ENCODE measurements at regions not wholly inside any gene's neighbourhood (a gene's known extent, or its start where the extent isn't known, plus 50 kb on each side); places are given as distances from the start of the nearest gene placed in this dataset.

GRCh38 chr2:7417845-7418742 lies 500.9 kb downstream of the RNF144A start:
- H3F3A ChIP-seq (ENCODE audit: insufficient read depth, low read length), result no peaks in the 10 kb centered on the region
- no peaks in the 10 kb centered on the region for H3K9me2 ChIP-seq (replicated peaks; ENCODE audit: insufficient read depth, low read length)
- H3K27me3 ChIP-seq (replicated peaks; ENCODE audit: insufficient read depth, low read length), result no peaks in the 10 kb centered on the region
- H3K79me2 ChIP-seq (ENCODE audit: low read length), result no peaks in the 10 kb centered on the region
- H3K9ac ChIP-seq (ENCODE audit: low read length), result no peak overlapping the region
- H3K9me3 ChIP-seq (replicated peaks; ENCODE audit: insufficient read depth, low read length), result no peaks in the 10 kb centered on the region
- no peak overlapping the region for H2AFZ ChIP-seq (ENCODE audit: low read length)
- TF ChIP-seq EZH2phosphoT487 (IDR thresholded peaks at IDR 0.05; ENCODE audit: low read length), result no peak
- TF ChIP-seq EZH2 (optimal IDR thresholded peaks at IDR 0.05; ENCODE audit: low read depth, low read length), result no peak
- TF ChIP-seq CTCF (IDR thresholded peaks at IDR 0.05; ENCODE audit: low read length), result no peak
- no peaks in the 10 kb centered on the region for H3K4me1 ChIP-seq (ENCODE audit: low read length)
- no peak overlapping the region for H3K4me3 ChIP-seq (ENCODE audit: low read length)
- H3K36me3 ChIP-seq (replicated peaks; ENCODE audit: insufficient read depth, low read length), result no peaks in the 10 kb centered on the region
- H3K27ac ChIP-seq (ENCODE audit: low read length), result no peak overlapping the region
- H4K20me1 ChIP-seq (ENCODE audit: insufficient read depth, low read length), result no peaks in the 10 kb centered on the region
- DNase-seq, result no peak
- H3K4me2 ChIP-seq (ENCODE audit: low read depth, low read length), result no peak overlapping the region

GRCh38 chr2:7419186-7419585 lies 502.0 kb downstream of the RNF144A start:
- Histone ChIP-seq H3K79me2 (ENCODE audit: low read length) (no peaks in the 10 kb centered on the region), H2AFZ (ENCODE audit: low read length) (no peak overlapping the region), H3K9me3 (replicated peaks; ENCODE audit: insufficient read depth, low read length) (no peaks in the 10 kb centered on the region), H4K20me1 (ENCODE audit: insufficient read depth, low read length) (no peaks in the 10 kb centered on the region), H3K4me3 (ENCODE audit: low read length) (no peak overlapping the region), H3K4me2 (ENCODE audit: low read depth, low read length) (no peak overlapping the region), H3K27ac (ENCODE audit: low read length) (no peak overlapping the region), H3K9ac (ENCODE audit: low read length) (no peak overlapping the region), H3F3A (ENCODE audit: insufficient read depth, low read length) (no peaks in the 10 kb centered on the region), H3K27me3 (replicated peaks; ENCODE audit: insufficient read depth, low read length) (no peaks in the 10 kb centered on the region), H3K9me2 (replicated peaks; ENCODE audit: insufficient read depth, low read length) (no peaks in the 10 kb centered on the region), H3K4me1 (ENCODE audit: low read length) (no peaks in the 10 kb centered on the region), H3K36me3 (replicated peaks; ENCODE audit: insufficient read depth, low read length) (no peaks in the 10 kb centered on the region)
- no peak for TF ChIP-seq EZH2phosphoT487 (IDR thresholded peaks at IDR 0.05; ENCODE audit: low read length)
- no peak for TF ChIP-seq EZH2 (optimal IDR thresholded peaks at IDR 0.05; ENCODE audit: low read depth, low read length)
- TF ChIP-seq CTCF (IDR thresholded peaks at IDR 0.05; ENCODE audit: low read length), result no peak
- DNase-seq, result no peak

- H3K79me2 ChIP-seq (ENCODE audit: low read length), result no peaks in the 10 kb centered on the region
- no peak overlapping the region for H3K4me3 ChIP-seq (ENCODE audit: low read length)
- no peak overlapping the region for H3K9ac ChIP-seq (ENCODE audit: low read length)
- no peak overlapping the region for H3K27ac ChIP-seq (ENCODE audit: low read length)
- no peaks in the 10 kb centered on the region for H3K36me3 ChIP-seq (replicated peaks; ENCODE audit: insufficient read depth, low read length)
- no peaks in the 10 kb centered on the region for H3K9me3 ChIP-seq (replicated peaks; ENCODE audit: insufficient read depth, low read length)
- no peaks in the 10 kb centered on the region for H3K27me3 ChIP-seq (replicated peaks; ENCODE audit: insufficient read depth, low read length)
- DNase-seq, result no peak
- H4K20me1 ChIP-seq (ENCODE audit: insufficient read depth, low read length), result no peaks in the 10 kb centered on the region
- no peak overlapping the region for H3K4me2 ChIP-seq (ENCODE audit: low read depth, low read length)
- TF ChIP-seq EZH2phosphoT487 (IDR thresholded peaks at IDR 0.05; ENCODE audit: low read length) (no peak), CTCF (IDR thresholded peaks at IDR 0.05; ENCODE audit: low read length) (no peak), EZH2 (optimal IDR thresholded peaks at IDR 0.05; ENCODE audit: low read depth, low read length) (no peak)
- H3K9me2 ChIP-seq (replicated peaks; ENCODE audit: insufficient read depth, low read length), result no peaks in the 10 kb centered on the region
- no peak overlapping the region for H2AFZ ChIP-seq (ENCODE audit: low read length)
- H3K4me1 ChIP-seq (ENCODE audit: low read length), result no peaks in the 10 kb centered on the region
- no peaks in the 10 kb centered on the region for H3F3A ChIP-seq (ENCODE audit: insufficient read depth, low read length)
These were observed 502.7 kb downstream of the RNF144A start for GRCh38 chr2:7419814-7420311.
